IMR-90 (cell line): ENCODE measurements at regions not wholly inside any gene's neighbourhood (a gene's known extent, or its start where the extent isn't known, plus 50 kb on each side); places are given as distances from the start of the nearest gene placed in this dataset.

Experiments
- ATAC-seq: fragments of 200-7000 bp; cut with Tn5 transposase; 2 replicates; pipeline ENCODE4 v1.9.1; 2020; ENCODE audit warnings: low read depth, mild to moderate bottlenecking, moderate library complexity
- BruUV-seq: library from RNA; stranded (reverse); fragments of 400-500 nt; replicated peaks from 2 replicates; lab custom pipeline; 2021; lab: Mats Ljungman, UMichigan
- CTCF ChIA-PET: fragments of 300-600 bp; formaldehyde crosslinking; extraction: SDS; loops from one replicate; lab custom pipeline; 2021; ENCODE audit warnings: antibody characterized with exemption; lab: Yijun Ruan, JAX
- POLR2A ChIA-PET: fragments of 300-600 bp; sonication (Branson Sonifier 250); formaldehyde crosslinking; loops from one replicate; lab custom pipeline; 2022; ENCODE audit warnings: antibody characterized with exemption; ENCODE audit not compliant: unreplicated experiment; lab: Charles Lee
- DNase-seq: peaks from one replicate; pipeline ENCODE4 v3.0.0; 2013
- H2AFZ ChIP-seq: replicated peaks from 2 replicates; pipeline ENCODE3; 2013; ENCODE audit warnings: low read length, mild to moderate bottlenecking; ENCODE audit not compliant: poor library complexity
- H2AK5ac ChIP-seq: 2 replicates; pipeline ENCODE4 v1.6.1; 2013; ENCODE audit warnings: low read depth, low read length, inconsistent platforms
- H2AK9ac ChIP-seq: replicated peaks from 2 replicates; pipeline ENCODE3; 2013; ENCODE audit warnings: mild to moderate bottlenecking, low read depth, low read length, moderate library complexity; ENCODE audit not compliant: poor library complexity
- H2BK120ac ChIP-seq: 2 replicates; pipeline ENCODE4 v1.6.1; 2013; ENCODE audit warnings: low read depth, low read length, inconsistent platforms
- H2BK15ac ChIP-seq: 3 replicates; pipeline ENCODE4 v1.6.1; 2013; ENCODE audit warnings: low read depth, low read length, inconsistent platforms
- H2BK20ac ChIP-seq: 2 replicates; pipeline ENCODE4 v1.6.1; 2013; ENCODE audit warnings: low read depth, mild to moderate bottlenecking, inconsistent platforms, low read length, moderate library complexity
- H2BK5ac ChIP-seq: 2 replicates; pipeline ENCODE4 v1.6.1; 2013; ENCODE audit warnings: mild to moderate bottlenecking, low read depth, low read length, inconsistent platforms; ENCODE audit not compliant: poor library complexity, severe bottlenecking
- H3K14ac ChIP-seq: replicated peaks from 2 replicates; pipeline ENCODE4 v1.6.1; 2013; ENCODE audit warnings: low read depth, low read length, inconsistent platforms
- H3K18ac ChIP-seq: 2 replicates; pipeline ENCODE4 v1.6.1; 2013; ENCODE audit warnings: low read depth, low read length, control low read depth
- H3K23ac ChIP-seq: 2 replicates; pipeline ENCODE4 v1.6.1; 2013; ENCODE audit warnings: low read depth, low read length, inconsistent platforms
- H3K27ac ChIP-seq: 2 replicates; pipeline ENCODE4 v1.5.1; 2013; ENCODE audit warnings: mild to moderate bottlenecking, control low read depth, low read length; ENCODE audit not compliant: insufficient read depth
- H3K27me3 ChIP-seq: 2 replicates; pipeline ENCODE4 v1.6.1; 2013; ENCODE audit warnings: low read length; ENCODE audit not compliant: control insufficient read depth, insufficient read depth
- H3K36me3 ChIP-seq: 2 replicates; pipeline ENCODE4 v1.6.1; 2013; ENCODE audit warnings: low read length, mixed read lengths; ENCODE audit not compliant: control insufficient read depth, insufficient read depth
- H3K4ac ChIP-seq: 2 replicates; pipeline ENCODE4 v1.6.1; 2013; ENCODE audit warnings: low read depth, low read length, inconsistent platforms
- H3K4me1 ChIP-seq: 2 replicates; pipeline ENCODE4 v1.6.1; 2013; ENCODE audit warnings: low read length, mixed read lengths; ENCODE audit not compliant: control insufficient read depth, insufficient read depth
- H3K4me2 ChIP-seq: 2 replicates; pipeline ENCODE4 v1.6.1; 2013; ENCODE audit warnings: low read depth, mild to moderate bottlenecking, control low read depth, low read length, moderate library complexity
- H3K4me3 ChIP-seq: 2 replicates; pipeline ENCODE4 v1.5.1; 2013; ENCODE audit warnings: low read depth, mild to moderate bottlenecking, control low read depth, low read length, moderate library complexity; ENCODE audit not compliant: insufficient read depth
- H3K56ac ChIP-seq: 2 replicates; pipeline ENCODE4 v1.6.1; 2013; ENCODE audit warnings: low read length, inconsistent platforms; ENCODE audit not compliant: insufficient read depth; ENCODE audit errors: extremely low read depth
- H3K79me1 ChIP-seq, 2 experiments: 2 replicates each; pipeline ENCODE4 v1.6.1; 2013; ENCODE audit warnings: low read length in 2 of 2, inconsistent platforms in 1 of 2, low read depth in 1 of 2
- H3K9ac ChIP-seq: 2 replicates; pipeline ENCODE4 v1.6.1; 2013; ENCODE audit warnings: low read depth, low read length, control low read depth
- H3K9me1 ChIP-seq: 2 replicates; pipeline ENCODE4 v1.6.1; 2013; ENCODE audit warnings: low read length, inconsistent platforms; ENCODE audit not compliant: insufficient read depth
- H3K9me3 ChIP-seq: 2 replicates; pipeline ENCODE4 v1.6.1; 2013; ENCODE audit warnings: low read length; ENCODE audit not compliant: control insufficient read depth, insufficient read depth
- H4K20me1 ChIP-seq: 2 replicates; pipeline ENCODE4 v1.6.1; 2013; ENCODE audit warnings: low read length, inconsistent platforms; ENCODE audit not compliant: insufficient read depth
- H4K5ac ChIP-seq: 2 replicates; pipeline ENCODE4 v1.6.1; 2013; ENCODE audit warnings: mild to moderate bottlenecking, low read depth, low read length, control low read depth
- H4K8ac ChIP-seq, 2 experiments: 2 replicates each; pipeline ENCODE4 v1.6.1; 2013; ENCODE audit warnings: low read depth in 2 of 2, low read length in 2 of 2, control low read depth in 1 of 2, inconsistent platforms in 1 of 2
- H4K91ac ChIP-seq: 2 replicates; pipeline ENCODE4 v1.6.1; 2013; ENCODE audit warnings: low read depth, low read length, inconsistent platforms; ENCODE audit not compliant: insufficient read depth
- NFE2L2 ChIP-seq: fragments of 150-350 bp; IDR thresholded peaks from 2 replicates; pipeline ENCODE4 v1.6.1; 2016; ENCODE audit warnings: low read depth, mild to moderate bottlenecking, low read length
- RCOR1 ChIP-seq: IDR thresholded peaks from 2 replicates; pipeline ENCODE4 v1.6.1; 2012; ENCODE audit warnings: mild to moderate bottlenecking, low read length, improper control_type of control experiment; ENCODE audit not compliant: insufficient replicate concordance
- RFX5 ChIP-seq: IDR thresholded peaks from 2 replicates; pipeline ENCODE4 v1.8.0; 2012; ENCODE audit warnings: low read depth, mild to moderate bottlenecking, low read length, moderate library complexity
- WGBS, 2 experiments: methylation state at CpG; one replicate each; pipeline versions ENCODE4 v1.1.5 to v1.1.7; 2013; ENCODE audit warnings: missing lambda C conversion rate in 2 of 2; ENCODE audit not compliant: insufficient read length in 1 of 2; ENCODE audit errors: extremely low coverage in 2 of 2; 5-methylcytosine and 5-hydroxymethylcytosine counted together
- dilution Hi-C: fragments of 300-500 bp; cut with HindIII; formaldehyde crosslinking; loops from one replicate; pipeline ENCODE4 v1.14.3; 2018; ENCODE audit warnings: low sequenced_read_pairs; ENCODE audit not compliant: unreplicated experiment
- in situ Hi-C: fragments of 300-500 bp; cut with MboI; formaldehyde crosslinking; loops from 3 replicates; pipeline ENCODE4 v1.14.3; 2019; ENCODE audit warnings: low sequenced_read_pairs, inconsistent platforms, mixed read lengths
- intact Hi-C: fragments of 100-400 bp; cut with micrococcal nuclease; formaldehyde crosslinking; loops from 2 replicates; pipeline ENCODE4 v1.10.0; 2022

- no peak overlapping the region for H3K4me3 ChIP-seq
- H2AFZ ChIP-seq = no peak overlapping the region
- no peak overlapping the region for H3K9ac ChIP-seq
- DNase-seq = no peak
- H2BK5ac ChIP-seq = no peak overlapping the region
- H3K9me1 ChIP-seq = no peaks in the 10 kb centered on the region
- H4K5ac ChIP-seq = no peak overlapping the region
- ATAC-seq = no peak
- POLR2A ChIA-PET = no interaction called here
- no peak overlapping the region for H3K23ac ChIP-seq
- in situ Hi-C loops (no loop called here), intact Hi-C loops (no loop called here), dilution Hi-C loops (no loop called here)
- CTCF ChIA-PET = no interaction called here
- no peak overlapping the region for H2AK5ac ChIP-seq
- H3K56ac ChIP-seq = no peak overlapping the region
- no peak overlapping the region for H2BK120ac ChIP-seq
- H4K91ac ChIP-seq = no peak overlapping the region
- H2BK15ac ChIP-seq = no peak overlapping the region
- BruUV-seq = no TSS peak
- H3K27ac ChIP-seq = no peak overlapping the region
- no peaks in the 10 kb centered on the region for H3K4me1 ChIP-seq
- H2BK20ac ChIP-seq = no peak overlapping the region; the same call in 1 of the 2 replicates
- no peaks in the 10 kb centered on the region for H3K27me3 ChIP-seq
- no peaks in the 10 kb centered on the region for H3K36me3 ChIP-seq
- H3K4me2 ChIP-seq = no peak overlapping the region
- no peaks in the 10 kb centered on the region for H3K9me3 ChIP-seq
- WGBS, 2 experiments = no CpG with 5 or more reads among the region's 4 CpGs
- TF ChIP-seq NFE2L2 (peak; percentile 89), RCOR1 (no peak), RFX5 (no peak)
- no peaks in the 10 kb centered on the region for H3K79me1 ChIP-seq
- no peak overlapping the region for H3K14ac ChIP-seq
- no peak overlapping the region for H2AK9ac ChIP-seq
- H4K8ac ChIP-seq = peak overlapping the region in 1 of 2 experiments; percentile 14; a peak in 1 of 4 replicates
- no peak overlapping the region for H3K4ac ChIP-seq
- H4K20me1 ChIP-seq = no peaks in the 10 kb centered on the region
- H3K18ac ChIP-seq = no peak overlapping the region
Observed at GRCh38 chr11:103541186-103541795, 432.1 kb downstream of the DYNC2H1 start.
